ENCODE measurements at regions not wholly inside any gene's neighbourhood (a gene's known extent, or its start where the extent isn't known, plus 50 kb on each side); places are given as distances from the start of the nearest gene placed in this dataset.

DNA sequence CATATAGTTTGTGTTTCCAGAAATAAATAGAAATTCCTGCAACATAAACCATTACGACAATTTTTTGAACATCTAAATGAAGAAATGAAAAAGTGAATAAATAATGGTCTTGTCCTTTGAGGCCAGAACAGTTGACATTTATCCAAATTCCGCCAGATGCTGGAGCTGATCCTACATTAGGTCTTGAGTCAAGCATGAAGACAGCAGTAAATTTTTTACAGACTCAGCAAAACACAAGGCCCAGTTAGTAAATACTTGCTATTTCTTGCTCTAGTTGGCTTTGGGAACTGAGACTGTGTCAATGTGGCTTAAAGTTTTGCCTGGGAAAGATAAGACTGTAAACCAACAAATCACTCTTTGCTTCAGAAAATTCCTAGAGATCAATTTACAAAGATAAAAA, 540.1 kb upstream of the RGS18 start:
- TF ChIP-seq POLR2A (IDR thresholded peaks at IDR 0.05) = no peak
- TF ChIP-seq CTCF (IDR thresholded peaks at IDR 0.05 in 8 of 11, conservative IDR thresholded peaks at IDR 0.05 in 3 of 11) = no peak
- no peak for TF ChIP-seq POLR2AphosphoS5 (IDR thresholded peaks at IDR 0.05)
